ENCODE measurements at regions not wholly inside any gene's neighbourhood (a gene's known extent, or its start where the extent isn't known, plus 50 kb on each side); places are given as distances from the start of the nearest gene placed in this dataset.
A peak's percentile ranks its signal among the peaks of the same experiment; 100 is the strongest.

DNA sequence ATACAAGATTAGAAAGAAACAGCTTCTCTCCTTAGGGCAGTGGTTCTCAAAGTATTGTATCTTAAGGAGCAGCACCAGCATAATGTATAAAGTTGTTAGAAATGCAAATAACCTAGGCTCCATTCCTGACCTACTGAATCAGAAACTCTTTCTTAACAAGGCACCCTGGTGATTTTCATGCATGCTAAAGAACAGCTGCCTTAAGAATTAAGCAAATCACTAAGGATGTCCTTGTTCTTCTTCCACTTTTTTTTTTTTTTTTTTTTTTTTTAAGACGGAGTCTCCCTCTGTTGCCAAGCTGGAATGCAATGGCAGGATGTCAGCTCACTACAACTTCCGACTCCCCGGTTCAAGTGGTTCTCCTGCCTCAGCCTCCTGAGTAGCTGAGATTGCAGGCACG, 1095.2 kb upstream of the EDIL3 start:
- 100% methylated on average over 3 of the region's 4 CpGs; no CpG with 5 or more reads in 1 of the 2 experiments for WGBS, 2 experiments (ENCODE audit: extremely low coverage in 1 of 2, insufficient coverage in 1 of 2, insufficient read length in 1 of 2, insufficient replicate concordance in 2 of 2, low coverage in 1 of 2, low lambda C conversion rate in 2 of 2, missing lambda C conversion rate in 1 of 2)
- no peaks in the 10 kb centered on the region for H3K79me1 ChIP-seq (ENCODE audit: low read depth, low read length)
- CTCF ChIA-PET (ENCODE audit: partially characterized antibody), result interaction anchor here (1.0 kb wide), 1 partner anchor 128 kb away, joined by 3 read pairs; no protein-coding TSS in a partner anchor
- TF ChIP-seq FOSL1 (IDR thresholded peaks at IDR 0.05; ENCODE audit: insufficient read depth, low read depth, low read length), result no peak
- no peak for TF ChIP-seq CEBPB (IDR thresholded peaks at IDR 0.05; ENCODE audit: low read depth, low read length)
- no peak for TF ChIP-seq CBX8 (IDR thresholded peaks at IDR 0.05; ENCODE audit: borderline replicate concordance, low read depth, low read length)
- TF ChIP-seq CBX5 (IDR thresholded peaks at IDR 0.05; ENCODE audit: low read depth, low read length), result no peak
- TF ChIP-seq TEAD4 (IDR thresholded peaks at IDR 0.05; ENCODE audit: low read depth, low read length), result 0 out of 2 replicates have a peak, but pooled peaks have one; percentile 6
- TF ChIP-seq RBBP5 (IDR thresholded peaks at IDR 0.05; ENCODE audit: borderline replicate concordance, low read depth, low read length), result no peak
- H3K4me3 ChIP-seq (ENCODE audit: extremely low read depth in 1 of 4, insufficient read depth in 2 of 4, low read depth in 3 of 4, low read length in 4 of 4), result no peak overlapping the region
- DNase-seq (ENCODE audit: low read depth in 1 of 2, low spot score in 2 of 2) (peak in 1 of 2 experiments; percentile 7), FAIRE-seq (no peak)
- H3K9me3 ChIP-seq (ENCODE audit: insufficient read depth in 2 of 2, low read depth in 1 of 2, low read length in 1 of 2), result peaks cover 11 to 16% of the 10 kb centered on the region in 2 experiments; a peak in 2 of 4 replicates
- no peaks in the 10 kb centered on the region for H3K4me1 ChIP-seq (replicated peaks in 1 of 4; ENCODE audit: control insufficient read depth in 3 of 4, insufficient read depth in 4 of 4, low read length in 3 of 4)
- H2BK120ac ChIP-seq (replicated peaks; ENCODE audit: low read depth, low read length), result no peak overlapping the region
- no peak overlapping the region for H4K8ac ChIP-seq (ENCODE audit: extremely low read depth, insufficient read depth, low read length)
- H2BK15ac ChIP-seq (ENCODE audit: low read length), result no peak overlapping the region
- POLR2A ChIA-PET (ENCODE audit: partially characterized antibody), result no interaction called here
- H3K79me2 ChIP-seq (ENCODE audit: control insufficient read depth in 1 of 2, insufficient read depth in 2 of 2, low read length in 2 of 2), result no peaks in the 10 kb centered on the region
- H3K9ac ChIP-seq (replicated peaks in 1 of 4; ENCODE audit: extremely low read depth in 1 of 4, low read depth in 3 of 4, low read length in 3 of 4), result no peak overlapping the region
- H3K36me3 ChIP-seq (ENCODE audit: control insufficient read depth in 2 of 4, insufficient read depth in 4 of 4, low read length in 3 of 4), result peaks cover 0 to 4% (median 0%) of the 10 kb centered on the region in 4 experiments; a peak in 3 of 8 replicates
- H2AK5ac ChIP-seq (ENCODE audit: low read depth, low read length), result no peak overlapping the region
- H3K4ac ChIP-seq (replicated peaks; ENCODE audit: insufficient read length, low read depth, low read length), result no peak overlapping the region
- no peak overlapping the region for H3K4me2 ChIP-seq (ENCODE audit: insufficient read depth in 1 of 2, low read depth in 2 of 2, low read length in 2 of 2)
- no peak overlapping the region for H4K91ac ChIP-seq (replicated peaks; ENCODE audit: insufficient read length, low read length)
- H3K14ac ChIP-seq (ENCODE audit: insufficient read length), result no peak overlapping the region
- H2BK12ac ChIP-seq (ENCODE audit: low read depth, low read length), result no peak overlapping the region
- no peaks in the 10 kb centered on the region for H3K23me2 ChIP-seq (ENCODE audit: low read depth, low read length)
- H3K56ac ChIP-seq (replicated peaks; ENCODE audit: insufficient read length, low read depth, low read length), result no peak overlapping the region
- H2BK20ac ChIP-seq (ENCODE audit: low read length), result no peak overlapping the region
- H3K18ac ChIP-seq (ENCODE audit: extremely low read depth, low read length), result no peak overlapping the region
- no peak overlapping the region for H2BK5ac ChIP-seq (ENCODE audit: low read depth, low read length)
- no peaks in the 10 kb centered on the region for H3K27me3 ChIP-seq (replicated peaks in 1 of 4; ENCODE audit: control insufficient read depth in 3 of 4, extremely low read depth in 1 of 4, insufficient read depth in 3 of 4, low read length in 3 of 4)
- H4K5ac ChIP-seq (ENCODE audit: insufficient read length, low read depth, low read length), result no peak overlapping the region
- no peak overlapping the region for H3K27ac ChIP-seq (ENCODE audit: low read depth, low read length)
- H2AFZ ChIP-seq (ENCODE audit: low read length), result no peak overlapping the region
- H3K23ac ChIP-seq (ENCODE audit: insufficient read length), result no peak overlapping the region
- H4K20me1 ChIP-seq (replicated peaks in 1 of 2; ENCODE audit: control insufficient read depth in 1 of 2, insufficient read depth in 2 of 2, low read length in 2 of 2), result no peaks in the 10 kb centered on the region

Measured in H1 (cell line).